ENCODE measurements at regions not wholly inside any gene's neighbourhood (a gene's known extent, or its start where the extent isn't known, plus 50 kb on each side); places are given as distances from the start of the nearest gene placed in this dataset.
A peak's percentile ranks its signal among the peaks of the same experiment; 100 is the strongest.

- H3K4me2 ChIP-seq (ENCODE audit: low read length), result no peak overlapping the region
- H3K4me3 ChIP-seq (ENCODE audit: low read length), result no peak overlapping the region
- no peaks in the 10 kb centered on the region for H3K79me2 ChIP-seq (replicated peaks; ENCODE audit: insufficient read depth, low read length)
- H3K9me2 ChIP-seq (ENCODE audit: insufficient read depth, low read length), result no peaks in the 10 kb centered on the region
- no peaks in the 10 kb centered on the region for H3F3A ChIP-seq (ENCODE audit: insufficient read depth, low read length, poor library complexity, severe bottlenecking)
- H3K9me3 ChIP-seq (ENCODE audit: low read length), result no peaks in the 10 kb centered on the region
- no peaks in the 10 kb centered on the region for H4K20me1 ChIP-seq (ENCODE audit: insufficient read depth)
- H3K9ac ChIP-seq (ENCODE audit: low read length), result no peak overlapping the region
- H3K36me3 ChIP-seq (ENCODE audit: insufficient read depth, low read length), result no peaks in the 10 kb centered on the region
- H2AFZ ChIP-seq (ENCODE audit: low read depth, low read length), result no peak overlapping the region
- no peaks in the 10 kb centered on the region for H3K27me3 ChIP-seq (ENCODE audit: insufficient read depth, low read depth, low read length)
- H3K27ac ChIP-seq (ENCODE audit: low read length), result no peak overlapping the region
- TF ChIP-seq EP300 (conservative IDR thresholded peaks at IDR 0.05; ENCODE audit: poor library complexity, severe bottlenecking) (no peak), CTCF (IDR thresholded peaks at IDR 0.05; ENCODE audit: poor library complexity, severe bottlenecking) (no peak), TAF1 (IDR thresholded peaks at IDR 0.05; ENCODE audit: low read depth) (no peak)
Observed at GRCh38 chr1:114218361-114219171, 64.9 kb upstream of the SYT6 start.

- Histone ChIP-seq H3K9me3 (ENCODE audit: low read length) (no peaks in the 10 kb centered on the region), H3K4me2 (ENCODE audit: low read length) (no peak overlapping the region), H3F3A (ENCODE audit: insufficient read depth, low read length, poor library complexity, severe bottlenecking) (no peaks in the 10 kb centered on the region), H3K27ac (ENCODE audit: low read length) (no peak overlapping the region), H3K36me3 (ENCODE audit: insufficient read depth, low read length) (no peaks in the 10 kb centered on the region), H3K9ac (ENCODE audit: low read length) (no peak overlapping the region), H3K4me3 (ENCODE audit: low read length) (no peak overlapping the region), H3K9me2 (ENCODE audit: insufficient read depth, low read length) (no peaks in the 10 kb centered on the region), H3K27me3 (ENCODE audit: insufficient read depth, low read depth, low read length) (no peaks in the 10 kb centered on the region), H2AFZ (ENCODE audit: low read depth, low read length) (no peak overlapping the region), H4K20me1 (ENCODE audit: insufficient read depth) (no peaks in the 10 kb centered on the region), H3K79me2 (replicated peaks; ENCODE audit: insufficient read depth, low read length) (no peaks in the 10 kb centered on the region)
- no peak for TF ChIP-seq EP300 (conservative IDR thresholded peaks at IDR 0.05; ENCODE audit: poor library complexity, severe bottlenecking)
- TF ChIP-seq CTCF (IDR thresholded peaks at IDR 0.05; ENCODE audit: poor library complexity, severe bottlenecking), result no peak
- no peak for TF ChIP-seq SMC3 (conservative IDR thresholded peaks at IDR 0.05; ENCODE audit: poor library complexity)
Observed at GRCh38 chr1:114216431-114217173, 62.9 kb upstream of the SYT6 start.

- Histone ChIP-seq H3K9me3 (ENCODE audit: low read length) (no peaks in the 10 kb centered on the region), H2AFZ (ENCODE audit: low read depth, low read length) (no peak overlapping the region), H3K36me3 (ENCODE audit: insufficient read depth, low read length) (no peaks in the 10 kb centered on the region), H3K79me2 (replicated peaks; ENCODE audit: insufficient read depth, low read length) (no peaks in the 10 kb centered on the region), H3K4me3 (ENCODE audit: low read length) (no peak overlapping the region), H4K20me1 (ENCODE audit: insufficient read depth) (no peaks in the 10 kb centered on the region), H3K27me3 (ENCODE audit: insufficient read depth, low read depth, low read length) (no peaks in the 10 kb centered on the region), H3K4me2 (ENCODE audit: low read length) (no peak overlapping the region), H3F3A (ENCODE audit: insufficient read depth, low read length, poor library complexity, severe bottlenecking) (no peaks in the 10 kb centered on the region), H3K27ac (ENCODE audit: low read length) (no peak overlapping the region), H3K9me2 (ENCODE audit: insufficient read depth, low read length) (no peaks in the 10 kb centered on the region), H3K9ac (ENCODE audit: low read length) (no peak overlapping the region)
- peak; percentile 23 for TF ChIP-seq CTCF (IDR thresholded peaks at IDR 0.05; ENCODE audit: poor library complexity, severe bottlenecking)
- TF ChIP-seq POLR2AphosphoS5 (IDR thresholded peaks at IDR 0.05), result no peak
- peak; percentile 18 for TF ChIP-seq RAD21 (conservative IDR thresholded peaks at IDR 0.05)
- TF ChIP-seq EP300 (conservative IDR thresholded peaks at IDR 0.05; ENCODE audit: poor library complexity, severe bottlenecking), result no peak
Observed at GRCh38 chr1:114215436-114215835, 61.8 kb upstream of the SYT6 start.
